OCI-LY7 (cell line): ENCODE measurements at regions not wholly inside any gene's neighbourhood (a gene's known extent, or its start where the extent isn't known, plus 50 kb on each side); places are given as distances from the start of the nearest gene placed in this dataset.

Experiments
- BruUV-seq: library from RNA; stranded (reverse); fragments of 400-500 nt; replicated peaks from 2 replicates; lab custom pipeline; 2021; lab: Mats Ljungman, UMichigan
- CTCF ChIA-PET: fragments of 300-600 bp; sonication (Branson Sonifier 250); formaldehyde crosslinking; loops from one replicate; lab custom pipeline; 2022; ENCODE audit warnings: antibody characterized with exemption; ENCODE audit not compliant: unreplicated experiment; lab: Charles Lee
- POLR2A ChIA-PET: fragments of 300-600 bp; sonication (Branson Sonifier 250); formaldehyde crosslinking; loops from one replicate; lab custom pipeline; 2022; ENCODE audit warnings: antibody characterized with exemption; lab: Charles Lee
- DNase-seq: peaks from one replicate; pipeline ENCODE4 v3.0.0-alpha.2; 2015; ENCODE audit warnings: low spot score
- H2AFZ ChIP-seq: fragments of 200-600 bp; sonication (generic), shearing (Covaris generic); 2 replicates; pipeline ENCODE4 v1.6.1; 2014; ENCODE audit warnings: mild to moderate bottlenecking, antibody characterized with exemption, low read length, moderate library complexity
- H3K27ac ChIP-seq: fragments of 200-600 bp; sonication (generic); 2 replicates; pipeline ENCODE4 v1.5.1; 2014; ENCODE audit warnings: mixed run types, low read depth, mild to moderate bottlenecking, moderate library complexity, low read length, inconsistent platforms; ENCODE audit not compliant: poor library complexity, severe bottlenecking
- H3K36me3 ChIP-seq: fragments of 200-600 bp; sonication (generic); 2 replicates; pipeline ENCODE4 v1.6.1; 2014; ENCODE audit warnings: mild to moderate bottlenecking, antibody characterized with exemption, low read length, moderate library complexity, mixed read lengths; ENCODE audit not compliant: insufficient read depth
- H3K4me1 ChIP-seq: fragments of 200-600 bp; sonication (generic); 2 replicates; pipeline ENCODE4 v1.5.1; 2014; ENCODE audit warnings: mild to moderate bottlenecking, low read length; ENCODE audit not compliant: insufficient read depth, poor library complexity, severe bottlenecking
- H3K4me2 ChIP-seq: fragments of 200-600 bp; sonication (generic); 2 replicates; pipeline ENCODE4 v1.6.1; 2014; ENCODE audit warnings: mild to moderate bottlenecking, low read length
- H3K4me3 ChIP-seq: fragments of 200-600 bp; sonication (generic); 2 replicates; pipeline ENCODE4 v1.5.1; 2014; ENCODE audit warnings: mild to moderate bottlenecking, low read depth, low read length; ENCODE audit not compliant: poor library complexity, severe bottlenecking
- H3K79me2 ChIP-seq: fragments of 200-600 bp; sonication (generic); 2 replicates; pipeline ENCODE4 v1.6.1; 2016; ENCODE audit warnings: low read depth, mild to moderate bottlenecking, low read length, moderate library complexity, mixed read lengths; ENCODE audit not compliant: insufficient read depth
- H3K9me2 ChIP-seq: fragments of 200-600 bp; sonication (generic); 2 replicates; pipeline ENCODE4 v1.6.1; 2016; ENCODE audit warnings: mild to moderate bottlenecking, low read length, mixed read lengths; ENCODE audit not compliant: insufficient read depth
- H3K9me3 ChIP-seq: fragments of 200-600 bp; sonication (generic); 2 replicates; pipeline ENCODE4 v1.6.1; 2014; ENCODE audit warnings: mild to moderate bottlenecking, mixed run types, low read length, mixed read lengths
- H4K20me1 ChIP-seq: fragments of 200-600 bp; sonication (generic); 2 replicates; pipeline ENCODE4 v1.6.1; 2014; ENCODE audit warnings: mild to moderate bottlenecking, antibody characterized with exemption, low read length, moderate library complexity, mixed read lengths; ENCODE audit not compliant: insufficient read depth
- EZH2phosphoT487 ChIP-seq: fragments of 200-600 bp; sonication (generic); IDR thresholded peaks from 2 replicates; pipeline ENCODE4 v1.6.1; 2018; ENCODE audit warnings: low read depth, borderline replicate concordance, mild to moderate bottlenecking, mixed run types, antibody characterized with exemption, low read length, moderate library complexity, mixed read lengths
- intact Hi-C: fragments of 100-400 bp; cut with micrococcal nuclease; formaldehyde crosslinking; loops from one replicate; pipeline ENCODE4 v1.10.0; 2022; ENCODE audit not compliant: unreplicated experiment
- TF ChIP-seq, protein P1 (sequence below): fragments of 200-600 bp; sonication (generic); conservative IDR thresholded peaks from 2 replicates; pipeline ENCODE4 v1.5.1; 2014; ENCODE audit warnings: mild to moderate bottlenecking, antibody characterized with exemption, low read length, moderate library complexity, mixed read lengths

GRCh38 chr11:87422566-87422965 is 384.8 kb downstream of the TMEM135 start:
- H3K27ac ChIP-seq: no peak overlapping the region
- H3K36me3 ChIP-seq: peaks cover 15% of the 10 kb centered on the region
- POLR2A ChIA-PET: interaction anchor here (0.6 to 2.2 kb wide), 5 partner anchors 8 to 72 kb away, joined by 3 to 7 read pairs (median 4); no protein-coding TSS in a partner anchor
- intact Hi-C loops: no loop called here
- no peak for DNase-seq
- H3K9me2 ChIP-seq: no peaks in the 10 kb centered on the region
- CTCF ChIA-PET: no interaction called here
- H3K4me1 ChIP-seq: peaks cover 33% of the 10 kb centered on the region
- no peaks in the 10 kb centered on the region; the same call in 1 of the 2 replicates for H3K79me2 ChIP-seq
- no peak overlapping the region for H3K4me2 ChIP-seq
- no TSS peak for BruUV-seq
- H3K9me3 ChIP-seq: no peaks in the 10 kb centered on the region
- H2AFZ ChIP-seq: no peak overlapping the region
- no peak for TF ChIP-seq EZH2phosphoT487
- TF ChIP-seq, protein P1, sequence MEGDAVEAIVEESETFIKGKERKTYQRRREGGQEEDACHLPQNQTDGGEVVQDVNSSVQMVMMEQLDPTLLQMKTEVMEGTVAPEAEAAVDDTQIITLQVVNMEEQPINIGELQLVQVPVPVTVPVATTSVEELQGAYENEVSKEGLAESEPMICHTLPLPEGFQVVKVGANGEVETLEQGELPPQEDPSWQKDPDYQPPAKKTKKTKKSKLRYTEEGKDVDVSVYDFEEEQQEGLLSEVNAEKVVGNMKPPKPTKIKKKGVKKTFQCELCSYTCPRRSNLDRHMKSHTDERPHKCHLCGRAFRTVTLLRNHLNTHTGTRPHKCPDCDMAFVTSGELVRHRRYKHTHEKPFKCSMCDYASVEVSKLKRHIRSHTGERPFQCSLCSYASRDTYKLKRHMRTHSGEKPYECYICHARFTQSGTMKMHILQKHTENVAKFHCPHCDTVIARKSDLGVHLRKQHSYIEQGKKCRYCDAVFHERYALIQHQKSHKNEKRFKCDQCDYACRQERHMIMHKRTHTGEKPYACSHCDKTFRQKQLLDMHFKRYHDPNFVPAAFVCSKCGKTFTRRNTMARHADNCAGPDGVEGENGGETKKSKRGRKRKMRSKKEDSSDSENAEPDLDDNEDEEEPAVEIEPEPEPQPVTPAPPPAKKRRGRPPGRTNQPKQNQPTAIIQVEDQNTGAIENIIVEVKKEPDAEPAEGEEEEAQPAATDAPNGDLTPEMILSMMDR: no peak
- H3K4me3 ChIP-seq: no peak overlapping the region
- H4K20me1 ChIP-seq: no peaks in the 10 kb centered on the region

GRCh38 chr11:87421422-87421821 is 383.7 kb downstream of the TMEM135 start:
- Histone ChIP-seq H2AFZ (no peak overlapping the region), H3K79me2 (no peaks in the 10 kb centered on the region; the same call in 1 of the 2 replicates), H3K9me3 (no peaks in the 10 kb centered on the region), H3K4me3 (no peak overlapping the region), H3K9me2 (no peaks in the 10 kb centered on the region), H4K20me1 (no peaks in the 10 kb centered on the region), H3K4me2 (no peak overlapping the region), H3K4me1 (peaks cover 33% of the 10 kb centered on the region), H3K36me3 (peaks cover 15% of the 10 kb centered on the region), H3K27ac (no peak overlapping the region)
- CTCF ChIA-PET: interaction anchor here (0.6 to 3.6 kb wide), 8 partner anchors 13 to 68 kb away, joined by 3 to 42 read pairs (median 4); no protein-coding TSS in a partner anchor
- intact Hi-C loops: loop anchor here (1.0 to 2.0 kb wide), 4 partner anchors 33 to 482 kb away; no protein-coding TSS in a partner anchor
- no TSS peak for BruUV-seq
- POLR2A ChIA-PET: interaction anchor here (0.5 to 3.8 kb wide), 6 partner anchors 10 to 443 kb away, joined by 3 to 17 read pairs (median 4); no protein-coding TSS in a partner anchor
- no peak for TF ChIP-seq EZH2phosphoT487
- TF ChIP-seq, protein P1: peak; percentile 83
- DNase-seq: peak; percentile 82

GRCh38 chr11:87417951-87418350 is 380.2 kb downstream of the TMEM135 start:
- ChIA-PET POLR2A (interaction anchor here (1.5 to 3.8 kb wide), 4 partner anchors 8 to 65 kb away, joined by 3 to 17 read pairs (median 6); no protein-coding TSS in a partner anchor), CTCF (interaction anchor here (1.3 kb wide), 1 partner anchor 59 kb away, joined by 3 read pairs; no protein-coding TSS in a partner anchor)
- intact Hi-C loops: no loop called here
- no peak overlapping the region for H3K4me3 ChIP-seq
- H3K4me2 ChIP-seq: no peak overlapping the region
- peaks cover 7% of the 10 kb centered on the region; the same call in 1 of the 2 replicates for H3K9me3 ChIP-seq
- H3K79me2 ChIP-seq: no peaks in the 10 kb centered on the region; the same call in 1 of the 2 replicates
- H3K27ac ChIP-seq: no peak overlapping the region
- peaks cover 10% of the 10 kb centered on the region for H3K36me3 ChIP-seq
- no peak overlapping the region for H2AFZ ChIP-seq
- no peaks in the 10 kb centered on the region for H3K9me2 ChIP-seq
- peaks cover 33% of the 10 kb centered on the region for H3K4me1 ChIP-seq
- no peaks in the 10 kb centered on the region for H4K20me1 ChIP-seq
- TF ChIP-seq, protein P1: no peak
- no peak for TF ChIP-seq EZH2phosphoT487
- DNase-seq: no peak
- BruUV-seq: no TSS peak
